Heart left ventricle (tissue), 16 donors: ENCODE measurements at regions not wholly inside any gene's neighbourhood (a gene's known extent, or its start where the extent isn't known, plus 50 kb on each side); places are given as distances from the start of the nearest gene placed in this dataset.

ENCODE experiments used
- ATAC-seq, 4 donors: fragments of 200-7000 bp; cut with Tn5 transposase; one replicate each; pipeline ENCODE4 v1.9.1; 2020 to 2022; ENCODE audit warnings: moderate library complexity in 4 of 4, mild to moderate bottlenecking in 3 of 4, moderate number of reproducible peaks in 1 of 4
- DNase-seq, 5 donors: peaks; one replicate each; pipeline ENCODE4 v3.0.0-alpha.2; 2020
- H3K27ac ChIP-seq, 12 donors: fragments of 200-600 bp; sonication (generic) in 4 of 12; one replicate each; pipeline versions ENCODE4 v1.5.0 to v1.8.0; 2016 to 2022; ENCODE audit warnings: mild to moderate bottlenecking in 2 of 12
- H3K27me3 ChIP-seq, 9 donors: fragments of 200-600 bp; sonication (generic) in 2 of 9; one replicate each; pipeline versions ENCODE4 v1.5.1 to v1.8.0; 2016 to 2022; ENCODE audit warnings: mild to moderate bottlenecking in 3 of 9
- H3K36me3 ChIP-seq, 9 donors: fragments of 200-600 bp; sonication (generic) in 2 of 9; one replicate each; pipeline versions ENCODE4 v1.5.0 to v1.8.0; 2018 to 2022; ENCODE audit warnings: mild to moderate bottlenecking in 2 of 9
- H3K4me1 ChIP-seq, 12 donors: fragments of 200-600 bp; sonication (generic) in 4 of 12; one replicate each; pipeline versions ENCODE4 v1.5.0 to v1.8.0; 2016 to 2022; ENCODE audit warnings: mild to moderate bottlenecking in 3 of 12
- H3K4me3 ChIP-seq, 12 donors: fragments of 200-600 bp; sonication (generic) in 4 of 12; one replicate each; pipeline versions ENCODE4 v1.5.0 to v1.8.0; 2017 to 2022; ENCODE audit warnings: mild to moderate bottlenecking in 9 of 12, moderate library complexity in 4 of 12
- H3K9me3 ChIP-seq, 12 donors: fragments of 200-600 bp; sonication (generic) in 4 of 12; one replicate each; pipeline versions ENCODE4 v1.5.0 to v1.8.0; 2016 to 2022; ENCODE audit warnings: mild to moderate bottlenecking in 1 of 12
- POLR2A ChIP-seq, 2 donors: fragments of 450-650 bp; IDR thresholded peaks; one replicate each; pipeline ENCODE4 v1.6.1; 2017; ENCODE audit warnings: antibody characterized with exemption in 2 of 2, mild to moderate bottlenecking in 2 of 2, moderate library complexity in 2 of 2
- WGBS, 4 donors: extraction: QIAGEN DNeasy Blood & Tissue Kit in 2 of 4; methylation state at CpG; one replicate each; pipeline versions ENCODE4 v1.1.5 to v1.1.7; 2013 to 2018; 5-methylcytosine and 5-hydroxymethylcytosine counted together
- intact Hi-C, 10 donors: fragments of 100-400 bp; cut with DNase I; formaldehyde crosslinking; loops; one replicate each; pipeline versions ENCODE4 v1.11.1 to v1.14.2; 2022
- TF ChIP-seq, protein P1 (sequence below), 12 donors: fragments of 200-600 bp; sonication (generic) in 4 of 12; IDR thresholded peaks; one replicate each; pipeline versions ENCODE4 v1.5.0 to v1.8.0; 2018 to 2022; ENCODE audit warnings: antibody characterized with exemption in 12 of 12, mild to moderate bottlenecking in 5 of 12
- donor health status: ischemic (EF 13 %, LVEDD 7.1; RV severe dilation, severe dysfunction).
- donor health status: healthy with polysubstance abuse.
- donor health status: DM: no; HTN: yes; CAD: no.
- donor health status: DM: no; HTN: no; CAD: no.
- donor health status: ischemic (EF 25% LVEDD 6.9; RV normal size, moderate dysfunction).
- donor health status: ischemic (EF 25% LVEDD 5.7; RV mildly dilated, moderate dysfunction).
- donor health status: healthy.
- donor health status: DM: yes; HTN: yes; CAD: no.
- donor health status: ischemic (EF 35%, LVEDD 5.7; RV mildly dilated, moderate dysfunction).
- donor health status: nonischemic (EF 11% LVEDD 7.7; RV severe dilation, severe dysfunction).
- donor health status: DM: yes; HTN: yes; CAD: no.
- donor health status: PGD.
- donor health status: ischemic (EF 29% LVEDD 5.4; RV normal size, mild dysfunction).
- donor health status: nonischemic (EF 23%, LVEDD 6.1; RV moderate dilation, normal function).

- no peak for TF ChIP-seq POLR2A (IDR thresholded peaks at IDR 0.05)
- TF ChIP-seq, protein P1, sequence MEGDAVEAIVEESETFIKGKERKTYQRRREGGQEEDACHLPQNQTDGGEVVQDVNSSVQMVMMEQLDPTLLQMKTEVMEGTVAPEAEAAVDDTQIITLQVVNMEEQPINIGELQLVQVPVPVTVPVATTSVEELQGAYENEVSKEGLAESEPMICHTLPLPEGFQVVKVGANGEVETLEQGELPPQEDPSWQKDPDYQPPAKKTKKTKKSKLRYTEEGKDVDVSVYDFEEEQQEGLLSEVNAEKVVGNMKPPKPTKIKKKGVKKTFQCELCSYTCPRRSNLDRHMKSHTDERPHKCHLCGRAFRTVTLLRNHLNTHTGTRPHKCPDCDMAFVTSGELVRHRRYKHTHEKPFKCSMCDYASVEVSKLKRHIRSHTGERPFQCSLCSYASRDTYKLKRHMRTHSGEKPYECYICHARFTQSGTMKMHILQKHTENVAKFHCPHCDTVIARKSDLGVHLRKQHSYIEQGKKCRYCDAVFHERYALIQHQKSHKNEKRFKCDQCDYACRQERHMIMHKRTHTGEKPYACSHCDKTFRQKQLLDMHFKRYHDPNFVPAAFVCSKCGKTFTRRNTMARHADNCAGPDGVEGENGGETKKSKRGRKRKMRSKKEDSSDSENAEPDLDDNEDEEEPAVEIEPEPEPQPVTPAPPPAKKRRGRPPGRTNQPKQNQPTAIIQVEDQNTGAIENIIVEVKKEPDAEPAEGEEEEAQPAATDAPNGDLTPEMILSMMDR (IDR thresholded peaks at IDR 0.05) = peak; percentile 69 to 87 (median 80)
- intact Hi-C loops = loop anchor here in 8 of 10 donors (2.0 to 10.0 kb wide), 7 partner anchors 237 to 733 kb away; no protein-coding TSS in a partner anchor
- H3K27ac ChIP-seq = no peak overlapping the region
- no peak overlapping the region for H3K4me3 ChIP-seq
- H3K4me1 ChIP-seq = no peaks in the 10 kb centered on the region
- 46 to 53% (median 50%) methylated on average over 5 of the region's 5 CpGs for WGBS, 4 donors
- ATAC-seq = peak in 2 of 4 donors; percentile 45 to 52
- no peaks in the 10 kb centered on the region for H3K36me3 ChIP-seq
- H3K9me3 ChIP-seq = no peaks in the 10 kb centered on the region
- peak in 3 of 5 donors; percentile 15 to 35 (median 25) for DNase-seq
- H3K27me3 ChIP-seq = no peaks in the 10 kb centered on the region
Observed at GRCh38 chr6:54717849-54718455, 128.6 kb upstream of the FAM83B start.

- DNase-seq (no peak), ATAC-seq (no peak)
- no peaks in the 10 kb centered on the region for H3K4me1 ChIP-seq
- TF ChIP-seq, protein P1 (IDR thresholded peaks at IDR 0.05) = no peak
- no peak for TF ChIP-seq POLR2A (IDR thresholded peaks at IDR 0.05)
- H3K27ac ChIP-seq = no peak overlapping the region
- H3K27me3 ChIP-seq = no peaks in the 10 kb centered on the region
- no peak overlapping the region for H3K4me3 ChIP-seq
- H3K9me3 ChIP-seq = no peaks in the 10 kb centered on the region
- no peaks in the 10 kb centered on the region for H3K36me3 ChIP-seq
- WGBS, 4 donors = 66 to 76% (median 70%) methylated on average over 6 of the region's 6 CpGs
- intact Hi-C loops = loop anchor here in 8 of 10 donors (2.0 to 10.0 kb wide), 7 partner anchors 236 to 734 kb away; no protein-coding TSS in a partner anchor
Observed at GRCh38 chr6:54718541-54719023, 128.0 kb upstream of the FAM83B start.

DNA sequence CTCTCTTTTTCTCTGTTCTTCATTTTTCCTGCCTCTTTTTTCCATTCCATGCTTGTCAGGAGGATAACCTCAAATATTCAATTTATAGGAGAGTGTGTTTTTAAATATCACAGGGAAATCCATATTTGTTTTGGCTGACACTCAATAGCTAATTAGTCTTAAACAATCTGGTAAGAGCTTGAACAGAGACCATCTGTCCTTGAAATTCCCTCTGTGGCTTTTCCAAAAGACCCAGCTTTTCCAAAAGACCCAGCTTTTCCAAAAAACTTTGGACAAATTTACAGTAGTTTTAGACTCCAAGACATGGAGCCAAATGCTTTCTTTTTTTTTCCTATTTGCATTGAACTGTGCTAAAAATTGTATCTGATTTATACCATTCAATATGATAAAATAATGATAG lies 127.4 kb upstream of the FAM83B start:
- H3K4me1 ChIP-seq = no peaks in the 10 kb centered on the region
- intact Hi-C loops = loop anchor here in 8 of 10 donors (2.0 to 10.0 kb wide), 7 partner anchors 236 to 734 kb away; no protein-coding TSS in a partner anchor
- no peak overlapping the region for H3K27ac ChIP-seq
- no peaks in the 10 kb centered on the region for H3K9me3 ChIP-seq
- DNase-seq (no peak), ATAC-seq (no peak)
- H3K4me3 ChIP-seq = no peak overlapping the region
- no peaks in the 10 kb centered on the region for H3K27me3 ChIP-seq
- no peaks in the 10 kb centered on the region for H3K36me3 ChIP-seq
- TF ChIP-seq, protein P1 (IDR thresholded peaks at IDR 0.05) = no peak
- TF ChIP-seq POLR2A (IDR thresholded peaks at IDR 0.05) = no peak

GRCh38 chr6:54719633-54720032 lies 126.9 kb upstream of the FAM83B start:
- ATAC-seq (no peak), DNase-seq (no peak)
- 0 to 40% (median 0%) methylated on average over 1 of the region's 1 CpG for WGBS, 4 donors
- H3K9me3 ChIP-seq = no peaks in the 10 kb centered on the region
- H3K27me3 ChIP-seq = no peaks in the 10 kb centered on the region
- H3K27ac ChIP-seq = no peak overlapping the region
- TF ChIP-seq, protein P1 (IDR thresholded peaks at IDR 0.05) = no peak
- no peak for TF ChIP-seq POLR2A (IDR thresholded peaks at IDR 0.05)
- no peaks in the 10 kb centered on the region for H3K4me1 ChIP-seq
- H3K4me3 ChIP-seq = no peak overlapping the region
- no peaks in the 10 kb centered on the region for H3K36me3 ChIP-seq
- intact Hi-C loops = loop anchor here in 8 of 10 donors (2.0 to 10.0 kb wide), 7 partner anchors 235 to 735 kb away; no protein-coding TSS in a partner anchor
